ENCODE measurements at regions not wholly inside any gene's neighbourhood (a gene's known extent, or its start where the extent isn't known, plus 50 kb on each side); places are given as distances from the start of the nearest gene placed in this dataset.

DNA sequence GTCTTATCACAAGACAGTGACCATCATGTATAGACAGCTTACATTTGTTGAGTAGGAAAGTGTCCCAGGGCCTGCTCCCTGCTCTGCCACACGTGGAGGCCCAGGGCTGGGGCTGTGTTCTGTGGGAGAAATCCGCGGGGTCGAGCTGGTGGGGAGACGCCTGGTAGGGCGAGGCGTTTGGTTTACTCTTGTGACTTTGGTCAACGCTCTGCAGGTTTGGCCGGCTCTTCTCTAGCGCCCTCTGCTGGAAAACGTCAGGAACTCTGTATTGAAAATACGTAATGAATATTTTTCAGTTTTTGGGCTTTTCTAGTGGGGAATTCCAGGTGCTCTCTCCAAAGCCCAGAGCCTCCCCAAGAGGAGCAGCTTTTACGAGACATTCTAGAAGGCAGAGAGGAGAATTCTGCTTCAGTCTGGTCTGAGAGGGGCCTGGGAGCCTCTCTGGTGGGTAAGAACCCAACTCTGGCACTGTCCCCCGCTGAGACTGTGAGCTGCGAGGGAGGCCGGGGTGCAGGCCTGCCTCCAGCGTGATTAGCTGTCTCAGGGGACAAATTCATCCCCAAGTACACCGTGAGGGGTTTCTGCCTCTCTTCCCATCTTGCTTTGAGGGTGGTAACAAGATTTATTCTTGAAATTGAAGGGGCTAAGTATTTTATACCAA is 112.6 kb upstream of the RALGAPA2 start:
- DNase-seq (ENCODE audit: low read depth), result peak; percentile 16

DNA sequence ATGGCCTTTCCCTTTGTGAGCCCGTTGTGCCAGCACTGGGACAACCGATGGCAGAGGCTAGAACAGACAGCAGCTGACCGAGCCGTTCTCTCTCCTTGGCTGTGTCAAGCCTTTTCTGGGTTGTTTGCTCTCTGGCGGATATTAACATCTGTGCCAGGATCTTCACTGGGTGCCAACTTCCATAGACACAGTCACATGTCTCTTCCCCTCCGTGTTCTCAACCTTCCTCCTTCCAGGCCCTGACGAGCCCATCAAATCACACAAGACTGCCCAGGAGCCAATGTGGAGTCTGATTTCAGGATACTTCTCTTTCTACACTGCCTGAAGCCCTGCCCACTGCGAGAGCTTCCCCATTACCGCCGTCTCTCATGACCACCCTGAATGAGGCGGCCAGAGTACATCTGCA is 111.0 kb upstream of the RALGAPA2 start:
- DNase-seq (ENCODE audit: low read depth), result no peak

DNA sequence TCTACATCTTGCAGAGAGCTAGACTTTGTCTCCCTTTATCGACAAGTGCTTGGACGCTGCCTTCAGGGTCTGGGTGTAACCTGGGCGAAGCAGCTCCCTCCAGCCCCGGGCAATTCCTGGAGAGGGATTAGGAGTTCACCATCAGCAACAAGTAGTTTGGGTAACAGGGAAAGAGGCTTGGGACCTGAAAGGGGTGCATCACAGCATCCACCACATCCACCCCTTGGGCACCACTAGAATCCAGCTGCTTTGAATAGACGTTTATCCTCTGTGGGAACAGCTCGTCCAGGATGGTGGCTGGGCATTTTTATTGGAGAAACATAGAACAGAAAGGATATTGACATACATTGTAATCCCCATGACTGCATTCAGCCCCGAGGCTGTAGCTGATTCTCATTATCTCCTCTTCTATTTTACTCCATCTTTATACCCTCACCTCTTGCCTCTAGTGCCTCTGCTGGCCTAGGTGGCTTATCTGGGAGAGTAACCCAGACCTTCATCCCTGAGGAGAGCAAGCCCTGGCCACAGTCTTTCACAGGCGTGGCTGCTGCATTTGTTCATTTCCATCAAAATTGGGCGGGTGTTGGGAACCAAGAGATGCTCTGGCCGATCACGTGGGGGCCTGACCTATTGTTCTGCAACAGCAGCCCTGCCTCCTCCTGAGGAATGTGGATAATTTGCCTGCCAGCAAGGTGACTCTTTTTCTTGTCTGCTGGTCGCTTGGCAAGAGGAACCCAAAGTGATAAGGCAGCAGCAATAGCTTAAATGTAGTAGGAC is 109.2 kb upstream of the RALGAPA2 start:
- no peak for DNase-seq (ENCODE audit: low read depth)

DNA sequence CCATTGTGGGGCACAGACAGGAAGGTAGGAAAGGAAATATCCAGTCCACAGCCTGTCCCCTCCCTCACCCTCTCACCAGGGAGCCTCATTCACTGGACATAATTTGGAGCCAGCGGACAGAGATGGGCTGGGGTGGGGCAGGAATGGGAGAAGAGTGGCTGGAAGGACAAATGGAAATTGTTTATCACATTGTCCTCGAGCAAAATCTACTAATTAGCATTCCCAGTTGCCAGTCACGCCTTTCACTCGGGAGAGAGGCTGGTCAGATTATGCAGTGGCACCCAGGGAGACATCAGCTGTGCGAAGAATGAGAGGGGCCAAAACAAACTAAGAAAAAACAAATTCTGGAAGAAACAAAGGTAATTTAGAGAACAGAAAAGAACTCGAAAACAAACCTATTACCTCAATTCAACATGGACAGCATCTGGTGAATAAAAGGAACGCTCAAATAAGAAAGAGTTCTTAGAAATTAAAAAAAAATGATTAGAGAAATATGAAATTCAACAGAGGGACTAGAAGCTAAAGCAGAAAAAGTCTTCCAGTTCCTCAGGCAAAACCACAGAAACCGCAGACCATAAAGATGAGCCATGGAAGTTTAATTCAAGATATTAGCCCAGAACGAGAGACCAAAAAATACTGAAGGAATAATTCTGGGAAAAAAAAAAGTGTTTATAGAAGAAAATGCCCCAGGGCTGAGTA is 108.5 kb upstream of the RALGAPA2 start:
- DNase-seq (ENCODE audit: low read depth), result no peak

DNA sequence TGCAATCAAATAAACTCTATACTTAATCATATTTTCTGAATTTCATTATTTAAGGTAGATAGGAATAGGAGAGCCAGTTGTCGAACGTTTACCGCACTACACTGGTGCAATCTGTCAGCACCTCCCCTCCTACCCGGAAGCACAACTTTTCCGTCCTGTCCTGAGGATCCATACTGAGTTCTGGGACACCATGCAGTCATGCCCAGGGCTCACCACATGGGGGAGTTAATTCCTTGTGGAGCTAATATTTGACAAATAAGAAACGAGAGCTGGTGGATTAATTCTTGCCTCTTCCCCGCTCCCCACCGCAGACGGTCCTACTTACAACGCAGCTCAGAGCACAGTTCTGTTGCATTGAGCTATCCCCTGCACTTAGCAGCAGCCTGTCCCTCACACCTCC is 107.7 kb upstream of the RALGAPA2 start:
- no peak for DNase-seq (ENCODE audit: low read depth)

DNA sequence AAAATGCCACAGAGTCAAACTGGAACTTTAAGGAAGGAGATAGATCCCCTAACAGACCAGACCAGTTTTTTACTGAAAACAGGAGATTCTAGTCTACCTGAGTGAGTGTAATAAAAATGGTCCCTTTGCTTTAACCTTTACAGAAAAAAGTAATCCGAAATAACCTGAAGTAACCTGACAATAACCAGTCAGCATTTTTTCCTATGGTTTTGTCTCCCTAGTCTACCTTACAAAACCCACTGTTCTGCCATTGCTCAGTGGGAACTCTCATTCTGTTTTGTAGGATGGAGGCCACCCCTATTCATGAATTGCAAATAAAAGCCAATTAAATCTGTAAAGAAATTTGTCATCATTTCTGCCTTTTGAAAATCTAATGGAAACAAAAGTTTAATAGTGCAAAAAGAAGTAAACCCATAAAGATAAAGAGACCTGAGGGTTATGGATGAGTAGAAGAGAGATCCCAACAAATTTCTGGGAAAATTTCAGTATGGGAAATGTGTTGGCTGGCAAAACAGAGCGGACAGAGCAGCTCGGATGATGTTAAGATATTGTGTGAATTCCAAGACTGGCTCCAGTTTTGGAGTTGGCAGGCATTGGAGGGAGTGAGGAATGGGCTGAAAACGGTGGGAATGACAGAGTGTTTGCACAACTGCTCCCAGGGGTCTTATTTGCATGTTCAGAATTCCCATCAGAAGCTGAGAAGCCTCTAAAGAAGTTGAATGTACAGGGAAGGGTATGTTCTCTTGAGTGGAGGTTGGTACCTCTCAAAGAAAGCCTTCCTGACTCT is 104.7 kb upstream of the RALGAPA2 start:
- no peak for DNase-seq (ENCODE audit: low read depth)

DNA sequence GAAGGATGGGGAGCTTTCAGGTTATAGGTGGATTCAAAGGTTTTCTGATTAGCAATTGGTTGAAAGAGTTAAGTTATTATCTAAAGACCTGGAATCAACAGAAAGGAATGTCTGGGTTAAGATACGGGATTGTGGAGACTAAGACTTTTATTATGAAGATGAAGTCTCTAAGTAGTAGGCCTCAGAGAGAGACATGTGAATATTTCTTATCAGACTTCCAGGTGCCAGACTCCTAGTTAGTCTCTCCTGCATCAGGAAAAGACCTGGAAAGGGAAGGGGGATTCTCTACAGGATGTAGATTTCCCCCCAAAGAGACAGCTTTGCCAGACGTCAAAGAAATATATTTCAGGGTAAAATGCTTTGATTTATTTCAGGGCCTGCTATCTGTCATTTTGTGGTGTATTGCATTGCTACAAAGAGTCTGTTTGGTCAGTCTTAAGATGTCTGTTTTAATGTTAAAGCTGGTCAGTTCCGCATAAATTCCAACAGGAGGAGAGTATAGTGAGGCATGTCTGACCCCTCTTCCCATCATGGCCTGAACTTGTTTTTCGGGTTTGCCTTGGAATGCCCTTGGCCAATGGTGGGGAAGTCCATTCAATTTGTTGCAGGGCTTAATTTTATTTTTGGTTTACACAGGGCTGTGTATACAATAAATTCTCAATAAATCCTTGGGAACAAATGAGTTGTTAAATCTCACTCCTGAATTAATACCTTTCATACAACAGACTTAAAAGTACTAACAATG is 103.4 kb upstream of the RALGAPA2 start:
- no peak for DNase-seq (ENCODE audit: low read depth)

DNA sequence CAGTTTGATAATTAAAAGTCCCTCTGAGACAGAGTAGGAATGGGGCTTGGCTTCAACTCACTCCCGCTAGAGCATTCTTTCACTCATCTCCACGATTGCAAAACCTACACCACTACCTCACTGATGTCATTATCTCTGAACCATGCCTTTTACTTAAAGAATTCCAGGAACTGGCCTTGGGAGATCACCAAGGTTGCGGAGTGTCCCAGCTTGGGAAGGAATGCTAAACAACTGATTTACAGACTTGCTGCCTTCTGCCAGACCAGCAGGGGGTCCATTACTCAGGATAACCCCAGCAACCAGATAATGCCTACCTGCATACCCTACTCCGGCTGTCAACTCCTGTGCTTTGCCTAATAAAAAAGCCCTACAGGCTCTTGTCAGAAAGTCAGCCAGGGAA is 102.2 kb upstream of the RALGAPA2 start:
- no peak for DNase-seq (ENCODE audit: low read depth)

DNA sequence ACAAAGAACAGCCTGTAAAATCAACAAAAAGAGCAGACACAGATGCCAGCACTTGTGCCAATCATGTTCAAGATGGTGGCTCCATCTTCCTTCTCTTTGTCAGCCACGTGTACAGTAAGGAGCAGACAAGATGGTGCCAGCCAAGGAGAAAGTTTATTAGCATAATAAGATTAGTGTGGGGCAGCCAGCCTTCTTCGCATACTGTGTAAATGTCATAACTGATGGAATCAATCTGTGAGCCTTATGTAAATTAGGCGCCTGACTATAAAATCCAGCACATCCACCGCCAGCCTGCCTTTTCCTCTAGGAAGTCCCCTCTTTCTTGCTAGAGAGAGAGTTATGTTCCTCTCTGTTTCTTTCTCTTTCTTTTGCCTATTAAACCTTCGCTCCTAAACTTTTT is 99.7 kb upstream of the RALGAPA2 start:
- no peak for DNase-seq (ENCODE audit: low read depth)

DNA sequence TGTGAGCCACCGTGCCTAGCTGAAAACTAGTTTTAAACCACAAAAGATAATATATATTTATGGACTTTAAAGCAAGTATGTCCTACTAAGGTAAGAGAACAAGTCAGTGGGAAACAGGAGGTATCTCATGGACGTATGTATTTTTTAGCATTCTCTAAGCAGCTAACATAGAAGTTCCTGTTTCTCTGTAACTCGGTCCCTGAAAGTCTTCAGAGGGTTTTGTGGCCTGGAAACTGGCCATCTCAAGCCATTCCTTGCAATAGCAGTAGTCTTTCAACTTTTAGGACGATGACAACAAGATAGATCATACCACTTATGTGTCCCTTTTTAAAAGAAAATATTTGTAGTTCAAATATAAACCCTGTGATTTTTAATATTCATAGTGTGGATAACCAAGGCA is 95.6 kb upstream of the RALGAPA2 start:
- DNase-seq (ENCODE audit: low read depth), result no peak

DNA sequence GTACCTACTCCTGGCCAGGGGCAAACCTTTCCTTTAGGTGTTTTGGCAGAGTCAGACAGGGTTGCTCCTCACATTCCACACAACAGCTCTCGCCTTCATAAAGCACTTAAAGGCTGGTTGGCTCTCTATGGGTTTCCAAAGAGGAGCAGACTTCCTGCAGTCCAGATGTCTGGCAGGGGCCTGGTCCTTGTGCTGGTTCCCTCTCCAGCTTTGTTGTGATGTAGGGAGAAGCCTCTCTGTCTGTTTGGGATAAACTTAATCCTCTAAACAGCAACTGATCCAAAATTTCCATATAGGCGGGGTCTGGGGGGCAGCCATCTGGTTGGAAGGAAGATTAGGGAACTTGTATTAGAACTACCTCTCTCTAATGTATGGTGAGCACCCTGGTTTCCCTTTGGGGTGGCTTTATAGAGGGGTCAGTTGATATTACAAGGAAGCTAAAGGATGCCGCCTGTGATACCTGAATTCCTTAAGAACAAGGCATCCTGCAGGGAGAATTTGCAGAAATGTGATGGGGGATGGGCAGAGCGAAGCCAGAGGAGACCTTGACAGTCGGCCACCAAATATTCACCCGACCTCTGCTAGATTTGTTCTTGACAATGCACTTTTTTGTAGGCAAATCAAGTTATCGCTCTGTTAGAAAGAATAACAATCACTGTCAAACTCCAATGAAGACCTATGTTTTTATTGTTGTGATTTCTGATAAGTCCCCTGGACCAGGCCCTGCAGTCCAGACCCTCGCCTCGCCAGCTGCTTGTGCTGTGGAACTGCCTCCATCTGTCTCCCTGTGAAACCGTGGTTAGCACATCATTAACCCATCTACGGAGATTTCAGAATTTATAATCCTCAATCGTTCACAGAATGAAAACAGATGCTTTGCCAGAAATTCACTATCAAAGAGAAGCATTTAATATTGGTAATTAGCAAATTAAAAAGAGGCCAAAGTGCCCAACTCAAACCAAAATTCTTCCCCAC is 94.0 kb upstream of the RALGAPA2 start:
- no peak for DNase-seq (ENCODE audit: low read depth)

DNA sequence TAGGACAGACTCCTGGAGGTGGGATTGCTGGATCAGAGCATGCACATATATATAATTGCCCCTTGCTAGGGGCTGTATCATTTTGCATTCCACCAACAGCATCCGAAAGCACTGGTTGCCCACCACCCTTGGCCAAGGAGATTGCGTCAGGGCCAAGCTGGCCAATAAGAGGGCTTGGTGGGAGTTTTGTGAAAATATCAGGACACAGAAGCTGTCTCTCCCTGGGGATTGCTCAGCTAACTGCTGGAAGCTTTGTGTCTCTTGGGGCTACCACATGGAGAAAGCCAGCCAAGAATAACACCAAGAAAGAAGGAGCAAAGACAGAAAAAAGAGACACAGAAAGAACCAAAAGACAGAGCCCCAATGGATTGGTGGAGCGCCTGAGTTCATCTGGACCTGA is 90.6 kb upstream of the RALGAPA2 start:
- DNase-seq (ENCODE audit: low read depth), result no peak

DNA sequence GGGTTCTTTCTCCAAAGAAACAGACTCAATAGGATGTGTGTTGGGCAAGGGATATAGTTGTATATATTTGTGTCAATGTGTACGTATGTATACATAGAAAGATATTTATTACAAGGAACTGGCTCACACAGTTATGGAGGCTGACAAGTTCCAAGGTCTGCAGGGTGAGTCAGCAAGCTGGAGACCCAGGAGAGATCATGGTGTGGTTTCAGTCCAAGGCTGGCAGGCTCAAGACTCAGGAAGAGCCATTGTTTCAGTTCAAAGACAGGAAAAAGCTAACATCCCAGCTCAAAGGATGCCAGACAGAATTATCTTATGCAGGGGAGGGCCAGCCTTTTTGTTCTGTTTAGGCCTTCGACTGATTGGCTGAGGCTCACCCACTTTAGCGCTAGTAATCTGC is 89.9 kb upstream of the RALGAPA2 start:
- no peak for DNase-seq (ENCODE audit: low read depth)

DNA sequence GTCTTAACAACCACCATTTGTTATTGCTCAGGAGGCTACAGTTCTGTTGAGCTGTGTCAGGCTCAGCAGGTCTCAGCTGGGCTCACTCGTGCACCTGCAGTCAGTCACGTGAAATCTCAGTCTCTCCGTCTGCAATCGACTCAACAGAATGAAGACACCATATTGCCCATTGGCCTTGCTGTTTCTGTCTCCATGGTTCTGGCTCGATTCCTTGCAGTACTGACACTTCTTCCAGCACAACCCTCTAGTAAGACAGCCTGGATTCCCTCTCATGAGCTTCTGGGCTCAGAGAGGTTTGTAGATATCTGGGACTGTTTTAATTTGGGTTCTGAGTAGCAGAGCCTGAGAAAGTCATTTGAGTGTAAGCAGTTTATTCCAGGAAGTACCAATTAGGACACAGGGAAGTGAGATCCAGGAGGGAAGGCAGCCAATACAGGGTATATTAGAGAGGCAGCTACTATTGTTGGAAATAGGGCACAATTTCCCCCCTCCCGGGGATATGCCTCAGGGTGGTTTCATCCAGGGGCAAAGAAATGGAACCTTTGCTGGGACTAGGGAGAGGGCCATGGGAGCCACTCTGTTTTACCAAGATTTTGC is 87.4 kb upstream of the RALGAPA2 start:
- no peak for DNase-seq (ENCODE audit: low read depth)

DNA sequence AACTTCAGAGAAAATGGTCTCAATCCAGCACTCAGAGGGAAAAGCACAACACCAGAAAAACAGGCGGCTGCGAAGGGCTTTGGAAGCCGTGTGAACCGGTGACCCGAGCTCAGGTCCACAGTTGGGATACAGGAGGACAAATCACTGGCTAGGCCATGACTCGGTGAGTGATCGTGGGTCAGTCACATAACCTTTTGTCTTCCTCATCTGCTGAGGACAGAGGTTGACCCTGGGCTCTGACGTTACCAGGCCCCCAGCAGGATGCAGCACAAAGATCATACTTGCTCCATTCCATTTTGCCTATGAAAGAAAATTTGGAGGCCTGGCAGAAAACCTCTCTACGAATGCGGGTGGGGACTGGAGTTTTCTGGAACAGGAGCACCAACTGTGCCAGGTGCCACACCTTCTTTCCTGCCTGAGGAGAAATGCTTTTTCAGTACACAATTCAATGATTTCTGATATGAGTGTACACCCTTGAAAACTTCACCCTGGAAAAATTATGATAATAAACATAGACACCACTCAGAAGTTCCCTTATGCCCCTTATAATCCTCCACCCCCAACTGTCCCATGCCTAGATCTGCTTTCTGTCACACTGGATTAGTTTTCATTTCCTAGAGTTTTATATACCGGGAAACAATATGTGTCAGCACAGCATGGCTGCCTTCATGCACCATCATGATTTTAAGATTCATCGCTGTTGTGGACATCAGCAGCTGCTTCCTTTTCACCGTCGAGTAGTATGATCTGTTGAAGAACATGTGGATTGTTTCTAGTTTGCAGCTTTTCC is 85.3 kb upstream of the RALGAPA2 start:
- DNase-seq (ENCODE audit: low read depth), result no peak

DNA sequence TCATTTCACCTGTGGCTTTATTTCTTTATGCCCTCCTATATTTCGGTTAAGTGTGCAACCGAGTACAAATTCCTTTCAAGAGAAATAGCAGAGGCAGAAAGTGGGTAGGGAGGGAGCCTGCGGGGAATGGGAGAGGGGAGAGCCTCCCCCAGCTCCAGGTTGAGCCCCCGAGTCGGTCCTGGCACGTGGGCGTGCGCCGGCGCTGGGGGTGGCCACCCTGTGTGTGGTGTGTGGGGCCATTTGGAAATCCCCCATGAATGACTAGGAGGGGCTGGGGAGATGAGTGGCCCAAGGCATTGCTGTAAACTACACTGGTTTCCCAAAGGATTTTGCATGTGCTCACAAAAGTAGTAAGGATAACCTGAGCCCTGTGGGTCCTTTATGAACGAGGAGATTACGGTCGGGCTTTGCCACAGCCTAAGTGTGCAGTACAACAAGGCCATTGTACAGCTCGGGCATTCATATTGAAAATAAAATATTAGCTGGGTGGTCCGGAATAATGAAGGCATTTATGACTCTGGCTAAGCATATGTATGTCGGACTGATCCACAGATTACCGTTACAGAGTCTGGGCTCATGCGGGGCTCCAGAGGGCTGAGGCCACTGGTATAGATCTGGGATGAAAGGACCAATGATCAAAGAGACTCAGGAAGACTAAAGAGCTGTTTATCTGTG is 84.5 kb upstream of the RALGAPA2 start:
- no peak for DNase-seq (ENCODE audit: low read depth)

DNA sequence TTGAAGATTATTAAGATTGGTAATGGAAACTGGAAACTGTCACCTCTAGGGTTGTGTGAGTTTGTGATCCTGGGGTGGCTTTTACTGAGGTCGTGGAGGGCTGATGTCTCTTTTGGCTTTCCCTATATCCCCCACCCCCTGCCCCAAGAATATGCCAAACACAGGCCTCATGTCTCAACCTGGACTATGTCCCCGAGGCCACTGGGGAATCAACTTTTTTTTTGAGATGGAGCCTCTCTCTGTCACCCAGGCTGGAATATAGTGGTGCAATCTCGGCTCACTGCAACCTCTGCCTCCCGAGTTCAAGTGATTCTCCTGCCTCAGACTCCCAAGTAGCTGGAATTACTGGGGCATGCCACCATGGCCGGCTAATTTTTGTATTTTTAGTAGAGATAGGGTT is 83.3 kb upstream of the RALGAPA2 start:
- DNase-seq (ENCODE audit: low read depth), result no peak

DNA sequence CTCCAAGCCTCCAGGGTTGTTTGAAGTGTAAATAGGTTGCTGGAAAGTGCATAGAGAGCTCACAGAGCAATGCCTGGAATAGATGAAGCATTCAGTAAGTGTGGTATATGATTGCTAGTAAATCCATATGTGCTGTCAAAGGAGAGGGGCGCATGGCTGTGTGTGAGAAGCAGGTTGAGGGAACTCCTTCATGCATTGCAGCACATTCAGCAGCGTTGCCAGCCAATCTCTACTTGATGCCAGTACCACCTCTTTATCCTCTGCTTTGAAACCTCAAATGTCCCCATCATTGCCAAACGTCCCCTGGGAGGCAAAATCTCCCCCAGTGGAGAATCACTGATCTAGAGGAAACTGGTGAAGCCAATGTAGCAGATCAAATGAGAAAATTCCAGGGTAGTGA is 82.7 kb upstream of the RALGAPA2 start:
- DNase-seq (ENCODE audit: low read depth), result no peak

DNA sequence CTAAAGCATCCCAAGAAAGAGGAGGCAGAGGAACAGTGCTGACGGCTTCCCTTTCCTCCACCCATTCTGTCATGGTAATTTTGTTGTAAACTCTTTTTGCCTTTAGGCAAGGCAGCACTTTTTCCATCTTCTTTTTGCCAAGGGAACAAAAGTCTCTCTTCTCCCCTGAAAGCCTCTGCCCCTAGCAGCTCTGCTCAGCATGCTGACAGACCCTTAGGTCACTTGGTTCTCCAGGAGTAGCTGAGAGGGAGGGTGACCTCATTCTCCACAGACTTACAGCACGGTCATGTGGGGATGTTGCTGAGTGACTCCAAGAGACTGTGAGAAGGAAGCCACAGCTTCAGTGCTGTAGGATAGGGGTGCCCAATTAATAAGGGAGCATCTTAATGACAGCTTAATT is 81.1 kb upstream of the RALGAPA2 start:
- DNase-seq (ENCODE audit: low read depth), result no peak
